ENCODE measurements at regions not wholly inside any gene's neighbourhood (a gene's known extent, or its start where the extent isn't known, plus 50 kb on each side); places are given as distances from the start of the nearest gene placed in this dataset.

- H3F3A ChIP-seq (replicated peaks; ENCODE audit: low read depth) = no peaks in the 10 kb centered on the region
- H3K27me3 ChIP-seq (ENCODE audit: insufficient read depth) = no peaks in the 10 kb centered on the region
- H3K4me3 Mint-ChIP-seq = no peak overlapping the region
- no peaks in the 10 kb centered on the region for H3K79me2 ChIP-seq (replicated peaks; ENCODE audit: insufficient read depth)
- ATAC-seq (no peak), DNase-seq (ENCODE audit: low spot score) (no peak)
- no peaks in the 10 kb centered on the region for H3K9me3 Mint-ChIP-seq
- H3K27ac Mint-ChIP-seq = no peak overlapping the region
- H3K4me3 ChIP-seq = no peak overlapping the region
- TF ChIP-seq JUNB (IDR thresholded peaks at IDR 0.05; ENCODE audit: unreplicated experiment) = no peak
- TF ChIP-seq NANOG (IDR thresholded peaks at IDR 0.05; ENCODE audit: borderline replicate concordance) = no peak
- TF ChIP-seq STAT1 (IDR thresholded peaks at IDR 0.05; ENCODE audit: unreplicated experiment) = no peak
- TF ChIP-seq POLR2AphosphoS5 (IDR thresholded peaks at IDR 0.05; ENCODE audit: low read depth) = no peak
- no peak for TF ChIP-seq ZNF114 (CRISPR knock-in tag; IDR thresholded peaks at IDR 0.05)
- TF ChIP-seq EZH2 (IDR thresholded peaks at IDR 0.05; ENCODE audit: low read depth, unreplicated experiment) = no peak
- no peak for TF ChIP-seq CREB1 (CRISPR knock-in tag; IDR thresholded peaks at IDR 0.05; ENCODE audit: low read depth)
- TF ChIP-seq, protein P1, sequence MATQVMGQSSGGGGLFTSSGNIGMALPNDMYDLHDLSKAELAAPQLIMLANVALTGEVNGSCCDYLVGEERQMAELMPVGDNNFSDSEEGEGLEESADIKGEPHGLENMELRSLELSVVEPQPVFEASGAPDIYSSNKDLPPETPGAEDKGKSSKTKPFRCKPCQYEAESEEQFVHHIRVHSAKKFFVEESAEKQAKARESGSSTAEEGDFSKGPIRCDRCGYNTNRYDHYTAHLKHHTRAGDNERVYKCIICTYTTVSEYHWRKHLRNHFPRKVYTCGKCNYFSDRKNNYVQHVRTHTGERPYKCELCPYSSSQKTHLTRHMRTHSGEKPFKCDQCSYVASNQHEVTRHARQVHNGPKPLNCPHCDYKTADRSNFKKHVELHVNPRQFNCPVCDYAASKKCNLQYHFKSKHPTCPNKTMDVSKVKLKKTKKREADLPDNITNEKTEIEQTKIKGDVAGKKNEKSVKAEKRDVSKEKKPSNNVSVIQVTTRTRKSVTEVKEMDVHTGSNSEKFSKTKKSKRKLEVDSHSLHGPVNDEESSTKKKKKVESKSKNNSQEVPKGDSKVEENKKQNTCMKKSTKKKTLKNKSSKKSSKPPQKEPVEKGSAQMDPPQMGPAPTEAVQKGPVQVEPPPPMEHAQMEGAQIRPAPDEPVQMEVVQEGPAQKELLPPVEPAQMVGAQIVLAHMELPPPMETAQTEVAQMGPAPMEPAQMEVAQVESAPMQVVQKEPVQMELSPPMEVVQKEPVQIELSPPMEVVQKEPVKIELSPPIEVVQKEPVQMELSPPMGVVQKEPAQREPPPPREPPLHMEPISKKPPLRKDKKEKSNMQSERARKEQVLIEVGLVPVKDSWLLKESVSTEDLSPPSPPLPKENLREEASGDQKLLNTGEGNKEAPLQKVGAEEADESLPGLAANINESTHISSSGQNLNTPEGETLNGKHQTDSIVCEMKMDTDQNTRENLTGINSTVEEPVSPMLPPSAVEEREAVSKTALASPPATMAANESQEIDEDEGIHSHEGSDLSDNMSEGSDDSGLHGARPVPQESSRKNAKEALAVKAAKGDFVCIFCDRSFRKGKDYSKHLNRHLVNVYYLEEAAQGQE (IDR thresholded peaks at IDR 0.05; ENCODE audit: unreplicated experiment) = no peak
- TF ChIP-seq, protein P2, sequence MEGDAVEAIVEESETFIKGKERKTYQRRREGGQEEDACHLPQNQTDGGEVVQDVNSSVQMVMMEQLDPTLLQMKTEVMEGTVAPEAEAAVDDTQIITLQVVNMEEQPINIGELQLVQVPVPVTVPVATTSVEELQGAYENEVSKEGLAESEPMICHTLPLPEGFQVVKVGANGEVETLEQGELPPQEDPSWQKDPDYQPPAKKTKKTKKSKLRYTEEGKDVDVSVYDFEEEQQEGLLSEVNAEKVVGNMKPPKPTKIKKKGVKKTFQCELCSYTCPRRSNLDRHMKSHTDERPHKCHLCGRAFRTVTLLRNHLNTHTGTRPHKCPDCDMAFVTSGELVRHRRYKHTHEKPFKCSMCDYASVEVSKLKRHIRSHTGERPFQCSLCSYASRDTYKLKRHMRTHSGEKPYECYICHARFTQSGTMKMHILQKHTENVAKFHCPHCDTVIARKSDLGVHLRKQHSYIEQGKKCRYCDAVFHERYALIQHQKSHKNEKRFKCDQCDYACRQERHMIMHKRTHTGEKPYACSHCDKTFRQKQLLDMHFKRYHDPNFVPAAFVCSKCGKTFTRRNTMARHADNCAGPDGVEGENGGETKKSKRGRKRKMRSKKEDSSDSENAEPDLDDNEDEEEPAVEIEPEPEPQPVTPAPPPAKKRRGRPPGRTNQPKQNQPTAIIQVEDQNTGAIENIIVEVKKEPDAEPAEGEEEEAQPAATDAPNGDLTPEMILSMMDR (conservative IDR thresholded peaks at IDR 0.05; ENCODE audit: low read depth in 2 of 2) = no peak
- no peak for TF ChIP-seq EZH2phosphoT487 (IDR thresholded peaks at IDR 0.05; ENCODE audit: unreplicated experiment)
- no peak for TF ChIP-seq ZNF462 (CRISPR knock-in tag; IDR thresholded peaks at IDR 0.05)
- TF ChIP-seq, protein P3, sequence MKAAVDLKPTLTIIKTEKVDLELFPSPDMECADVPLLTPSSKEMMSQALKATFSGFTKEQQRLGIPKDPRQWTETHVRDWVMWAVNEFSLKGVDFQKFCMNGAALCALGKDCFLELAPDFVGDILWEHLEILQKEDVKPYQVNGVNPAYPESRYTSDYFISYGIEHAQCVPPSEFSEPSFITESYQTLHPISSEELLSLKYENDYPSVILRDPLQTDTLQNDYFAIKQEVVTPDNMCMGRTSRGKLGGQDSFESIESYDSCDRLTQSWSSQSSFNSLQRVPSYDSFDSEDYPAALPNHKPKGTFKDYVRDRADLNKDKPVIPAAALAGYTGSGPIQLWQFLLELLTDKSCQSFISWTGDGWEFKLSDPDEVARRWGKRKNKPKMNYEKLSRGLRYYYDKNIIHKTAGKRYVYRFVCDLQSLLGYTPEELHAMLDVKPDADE (IDR thresholded peaks at IDR 0.05) = no peak
- no peak for TF ChIP-seq ZNF331 (CRISPR knock-in tag; IDR thresholded peaks at IDR 0.05; ENCODE audit: low read depth)
- no peaks in the 10 kb centered on the region for H3K36me3 ChIP-seq (ENCODE audit: insufficient read depth)
- peaks cover 5% of the 10 kb centered on the region; the same call in 1 of the 2 replicates for H3K4me1 ChIP-seq (ENCODE audit: insufficient read depth)
- no peaks in the 10 kb centered on the region for H3K9me2 ChIP-seq (ENCODE audit: insufficient read depth)
- H3K4me1 Mint-ChIP-seq = peaks cover 8% of the 10 kb centered on the region; the same call in 2 of the 3 replicates
- H3K36me3 Mint-ChIP-seq (ENCODE audit: low read depth) = no peaks in the 10 kb centered on the region
- H3K27ac ChIP-seq (ENCODE audit: low read depth) = no peak overlapping the region
- H2AFZ ChIP-seq = no peak overlapping the region
- no peak overlapping the region for H3K4me2 ChIP-seq
- no peaks in the 10 kb centered on the region for H3K27me3 Mint-ChIP-seq (ENCODE audit: insufficient read depth, low read depth, poor library complexity)
- no peaks in the 10 kb centered on the region for H4K20me1 ChIP-seq (replicated peaks; ENCODE audit: insufficient read depth)
Observed at GRCh38 chr13:110070511-110071120, 236.3 kb downstream of the COL4A1 start.
